ENCODE measurements at regions not wholly inside any gene's neighbourhood (a gene's known extent, or its start where the extent isn't known, plus 50 kb on each side); places are given as distances from the start of the nearest gene placed in this dataset.

DNA sequence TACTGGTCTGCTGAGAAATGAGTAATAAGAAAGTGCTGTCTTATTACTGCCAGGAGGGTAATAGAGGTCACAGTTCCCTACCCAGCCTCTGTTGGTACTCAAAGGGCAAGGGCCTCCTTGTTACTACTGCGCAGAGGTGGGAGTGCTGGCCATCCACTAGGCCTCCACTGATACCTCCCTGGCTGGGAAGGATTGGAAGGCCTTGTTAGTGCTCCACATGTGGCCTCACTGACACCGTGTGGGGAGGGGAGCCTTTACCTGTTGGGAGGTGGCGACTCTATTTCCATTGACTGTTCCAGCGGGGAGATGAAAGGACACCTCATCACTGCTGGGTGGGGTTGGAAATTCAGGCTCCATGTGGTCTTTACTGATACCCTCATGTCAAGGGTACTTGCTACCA, 57.8 kb upstream of the USP24 start:
- no peak for TF ChIP-seq EZH2 (IDR thresholded peaks at IDR 0.05; ENCODE audit: insufficient read depth, poor library complexity, severe bottlenecking)
- no peak for TF ChIP-seq EZH2phosphoT487 (IDR thresholded peaks at IDR 0.05; ENCODE audit: insufficient read depth, low read depth)
